RWPE2 (cell line): ENCODE measurements at regions not wholly inside any gene's neighbourhood (a gene's known extent, or its start where the extent isn't known, plus 50 kb on each side); places are given as distances from the start of the nearest gene placed in this dataset.
A peak's percentile ranks its signal among the peaks of the same experiment; 100 is the strongest.

Source experiments
- ATAC-seq: fragments of 200-7000 bp; cut with Tn5 transposase; 3 replicates; pipeline ENCODE4 v1.9.1; 2021; ENCODE audit warnings: low read depth
- DNase-seq: peaks from one replicate; pipeline ENCODE4 v3.0.0-alpha.2; 2020; ENCODE audit warnings: low spot score
- H3K27ac ChIP-seq: fragments of 450-650 bp; 2 replicates; pipeline ENCODE4 v1.5.1; 2017; ENCODE audit warnings: mild to moderate bottlenecking; ENCODE audit not compliant: poor library complexity, severe bottlenecking
- H3K27me3 ChIP-seq: fragments of 250-450 bp; sonication (Bioruptor Pico); 2 replicates; pipeline ENCODE4 v1.5.1; 2021; ENCODE audit warnings: mild to moderate bottlenecking, moderate library complexity; ENCODE audit not compliant: insufficient read depth, poor library complexity, severe bottlenecking
- H3K36me3 ChIP-seq: fragments of 250-450 bp; sonication (Bioruptor Pico); 2 replicates; pipeline ENCODE4 v1.5.1; 2020; ENCODE audit warnings: low read depth, mild to moderate bottlenecking, moderate library complexity
- H3K4me1 ChIP-seq: fragments of 250-450 bp; sonication (Bioruptor Pico); 2 replicates; pipeline ENCODE4 v1.5.1; 2021; ENCODE audit warnings: mild to moderate bottlenecking, moderate library complexity; ENCODE audit not compliant: insufficient read depth, poor library complexity, severe bottlenecking
- H3K4me3 ChIP-seq: fragments of 250-450 bp; sonication (Bioruptor Pico); 2 replicates; pipeline ENCODE4 v1.5.1; 2021; ENCODE audit warnings: mild to moderate bottlenecking, moderate library complexity; ENCODE audit not compliant: severe bottlenecking
- H3K9me3 ChIP-seq: fragments of 250-450 bp; sonication (Bioruptor Pico); 2 replicates; pipeline ENCODE4 v1.5.1; 2021; ENCODE audit warnings: mild to moderate bottlenecking, moderate library complexity; ENCODE audit not compliant: severe bottlenecking
- TF ChIP-seq, protein P1 (sequence below): fragments of 450-650 bp; IDR thresholded peaks from one replicate; pipeline ENCODE4 v1.5.1; 2017; ENCODE audit warnings: mild to moderate bottlenecking, moderate library complexity; ENCODE audit not compliant: poor library complexity, severe bottlenecking

DNA sequence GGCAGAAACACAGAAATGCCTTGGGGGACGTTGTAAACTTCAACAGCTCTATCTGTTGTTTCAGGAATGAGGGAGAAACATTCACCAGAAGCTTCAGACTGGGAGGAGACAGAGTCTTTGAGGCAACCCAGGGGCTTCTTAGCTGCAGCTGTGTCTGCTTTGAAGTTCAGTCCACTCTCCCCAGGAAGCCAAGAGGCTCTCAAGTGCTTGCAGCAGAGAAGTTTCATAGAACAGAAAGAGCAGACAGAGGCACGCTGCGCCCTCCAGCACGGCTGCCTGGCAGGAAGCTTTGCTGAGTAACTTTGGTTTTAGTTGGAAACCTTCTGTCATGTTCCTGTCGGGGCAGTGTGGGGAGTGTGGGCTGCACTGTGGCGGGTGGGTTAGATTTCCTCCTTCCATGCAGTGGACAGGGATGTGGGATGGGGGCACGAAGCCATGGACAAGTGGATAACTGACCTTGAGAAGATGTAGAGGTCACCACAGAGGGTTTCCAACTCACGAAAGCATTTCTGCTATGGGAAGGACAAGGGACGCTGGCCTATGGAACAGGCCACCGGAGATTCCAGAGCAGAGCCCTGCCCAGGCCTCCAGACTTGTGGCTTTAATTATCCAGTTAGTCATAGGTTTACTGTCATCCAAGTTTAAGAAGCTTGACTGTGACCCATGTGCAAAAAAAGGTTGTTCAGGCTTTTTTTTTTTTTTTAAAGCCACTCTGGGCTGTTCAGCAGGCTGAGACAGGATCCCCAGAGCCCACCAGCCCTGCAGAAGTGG lies 107.7 kb downstream of the ARF6 start:
- peak overlapping the region; percentile 96 for H3K27ac ChIP-seq
- H3K27me3 ChIP-seq = no peaks in the 10 kb centered on the region
- H3K4me1 ChIP-seq = peaks cover 48% of the 10 kb centered on the region
- H3K36me3 ChIP-seq = no peaks in the 10 kb centered on the region
- DNase-seq (no peak), ATAC-seq (peak; percentile 43)
- H3K9me3 ChIP-seq = no peaks in the 10 kb centered on the region
- TF ChIP-seq, protein P1, sequence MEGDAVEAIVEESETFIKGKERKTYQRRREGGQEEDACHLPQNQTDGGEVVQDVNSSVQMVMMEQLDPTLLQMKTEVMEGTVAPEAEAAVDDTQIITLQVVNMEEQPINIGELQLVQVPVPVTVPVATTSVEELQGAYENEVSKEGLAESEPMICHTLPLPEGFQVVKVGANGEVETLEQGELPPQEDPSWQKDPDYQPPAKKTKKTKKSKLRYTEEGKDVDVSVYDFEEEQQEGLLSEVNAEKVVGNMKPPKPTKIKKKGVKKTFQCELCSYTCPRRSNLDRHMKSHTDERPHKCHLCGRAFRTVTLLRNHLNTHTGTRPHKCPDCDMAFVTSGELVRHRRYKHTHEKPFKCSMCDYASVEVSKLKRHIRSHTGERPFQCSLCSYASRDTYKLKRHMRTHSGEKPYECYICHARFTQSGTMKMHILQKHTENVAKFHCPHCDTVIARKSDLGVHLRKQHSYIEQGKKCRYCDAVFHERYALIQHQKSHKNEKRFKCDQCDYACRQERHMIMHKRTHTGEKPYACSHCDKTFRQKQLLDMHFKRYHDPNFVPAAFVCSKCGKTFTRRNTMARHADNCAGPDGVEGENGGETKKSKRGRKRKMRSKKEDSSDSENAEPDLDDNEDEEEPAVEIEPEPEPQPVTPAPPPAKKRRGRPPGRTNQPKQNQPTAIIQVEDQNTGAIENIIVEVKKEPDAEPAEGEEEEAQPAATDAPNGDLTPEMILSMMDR = no peak
- H3K4me3 ChIP-seq = no peak overlapping the region

DNA sequence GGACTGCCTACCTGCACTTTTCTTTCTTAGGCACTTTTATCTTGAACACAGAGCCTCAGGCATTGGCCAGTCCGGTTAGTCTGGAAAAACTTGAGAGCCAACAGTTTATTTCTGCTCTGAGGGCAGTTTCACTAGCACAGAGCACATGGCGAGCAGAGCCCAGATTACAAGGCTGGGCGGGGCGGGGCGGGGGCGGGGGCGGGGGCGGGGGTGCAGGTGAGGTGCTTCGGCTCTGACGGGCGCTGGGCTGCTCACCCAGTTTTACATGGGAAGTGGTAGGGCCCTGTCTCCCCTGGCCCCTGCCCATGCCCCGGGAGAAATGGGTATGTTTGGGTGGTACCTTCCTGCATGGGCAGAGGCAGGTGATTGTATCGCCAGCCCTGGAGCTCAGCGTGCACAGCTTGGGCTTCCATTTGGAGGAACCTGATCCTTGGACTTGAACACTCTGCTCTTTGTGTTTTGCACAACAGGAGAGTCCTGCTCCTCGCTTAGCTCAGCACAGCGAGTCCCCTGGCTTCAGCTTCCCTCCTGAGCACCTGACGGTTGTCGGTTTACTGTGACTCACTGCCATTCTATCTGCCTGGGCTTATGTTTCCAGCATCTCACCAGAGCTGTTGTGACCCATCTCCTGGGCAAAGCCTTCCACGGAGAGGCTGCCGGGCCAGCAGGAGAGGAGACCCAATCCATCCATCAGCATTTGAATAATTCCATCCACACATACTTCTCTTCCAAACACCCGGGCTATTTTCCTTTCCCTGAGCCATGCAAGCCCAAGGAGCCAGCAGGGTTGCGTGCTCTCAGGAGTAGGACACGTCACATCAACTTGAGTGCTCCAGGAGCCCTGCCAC lies 108.5 kb downstream of the ARF6 start:
- peaks cover 48% of the 10 kb centered on the region for H3K4me1 ChIP-seq
- TF ChIP-seq, protein P1 = no peak
- no peaks in the 10 kb centered on the region for H3K27me3 ChIP-seq
- peak overlapping the region; percentile 96 for H3K27ac ChIP-seq
- H3K9me3 ChIP-seq = no peaks in the 10 kb centered on the region
- DNase-seq (peak; percentile 88), ATAC-seq (peak; percentile 80)
- no peak overlapping the region for H3K4me3 ChIP-seq
- no peaks in the 10 kb centered on the region for H3K36me3 ChIP-seq

DNA sequence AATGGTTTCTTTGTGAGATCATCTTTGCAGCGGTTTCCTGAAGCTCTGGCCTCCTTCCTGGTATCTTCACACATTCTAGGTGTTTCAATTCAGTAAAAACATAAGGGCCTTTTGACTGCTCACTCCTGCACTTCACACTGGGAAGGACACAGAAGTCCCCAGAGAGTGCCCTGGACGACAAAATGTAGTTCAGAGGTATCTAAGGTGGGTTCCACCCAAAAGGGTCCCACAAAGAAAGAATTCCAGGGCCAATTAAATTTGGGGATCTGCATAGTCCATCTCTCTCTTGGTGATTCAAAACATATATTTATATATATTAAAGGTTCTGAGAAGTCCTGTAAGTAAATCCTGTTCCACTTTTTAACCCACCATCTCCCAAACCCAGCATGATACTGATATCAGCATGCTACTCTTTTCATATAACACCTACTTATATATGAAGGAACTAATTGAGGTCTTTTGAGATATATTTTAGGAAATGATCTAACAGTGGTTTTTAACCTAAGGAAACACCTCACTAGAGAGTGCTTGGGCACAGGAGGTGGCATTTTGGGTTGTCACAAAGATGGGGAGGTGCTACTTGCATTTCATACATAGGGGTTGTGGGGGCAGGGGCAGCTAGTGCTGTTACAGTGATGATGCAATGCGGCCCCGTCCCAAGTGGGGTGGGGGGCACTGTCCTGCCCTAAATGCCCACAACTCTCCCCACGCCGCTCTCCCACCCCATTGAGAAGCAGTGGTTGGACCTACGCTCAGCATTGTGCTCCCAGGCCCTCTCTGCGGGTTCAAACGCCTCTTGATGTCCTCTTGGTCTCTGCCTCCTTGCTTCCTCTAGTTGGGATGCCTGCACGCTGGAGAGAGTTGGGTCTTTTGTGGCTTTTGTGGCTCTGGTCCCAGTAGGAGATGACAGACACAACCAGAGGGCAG lies 109.4 kb downstream of the ARF6 start:
- no peak overlapping the region for H3K4me3 ChIP-seq
- no peak for ATAC-seq
- peak overlapping the region; percentile 96 for H3K27ac ChIP-seq
- H3K4me1 ChIP-seq = peaks cover 53% of the 10 kb centered on the region
- no peak for DNase-seq
- H3K36me3 ChIP-seq = no peaks in the 10 kb centered on the region
- TF ChIP-seq, protein P1 = no peak
- H3K27me3 ChIP-seq = no peaks in the 10 kb centered on the region
- H3K9me3 ChIP-seq = no peaks in the 10 kb centered on the region

DNA sequence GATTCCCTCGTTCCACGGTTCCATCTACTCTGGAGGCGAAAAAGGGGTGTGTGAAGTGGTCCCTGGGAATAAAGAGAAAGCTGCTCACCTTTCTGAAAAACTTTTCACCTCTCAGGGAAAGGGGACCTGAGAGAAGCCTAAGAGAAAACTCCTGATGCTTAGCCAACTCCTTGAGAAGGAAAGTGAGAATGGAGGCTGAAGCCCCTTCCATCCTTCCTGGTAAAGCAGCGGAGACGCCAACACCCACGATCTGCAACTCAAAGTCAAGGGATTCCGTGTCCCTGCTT lies 110.0 kb downstream of the ARF6 start:
- peak overlapping the region; percentile 26 for H3K4me3 ChIP-seq
- H3K27ac ChIP-seq = peak overlapping the region; percentile 96
- H3K36me3 ChIP-seq = no peaks in the 10 kb centered on the region
- TF ChIP-seq, protein P1 = no peak
- H3K9me3 ChIP-seq = no peaks in the 10 kb centered on the region
- no peaks in the 10 kb centered on the region for H3K27me3 ChIP-seq
- peaks cover 60% of the 10 kb centered on the region for H3K4me1 ChIP-seq
- DNase-seq (no peak), ATAC-seq (no peak)
